HG03442 (cell line): ENCODE measurements at regions not wholly inside any gene's neighbourhood (a gene's known extent, or its start where the extent isn't known, plus 50 kb on each side); places are given as distances from the start of the nearest gene placed in this dataset.

Experiments used
- ATAC-seq: cut with Tn5 transposase; IDR thresholded peaks from one replicate; pipeline ENCODE4 v1.9.1; 2021; ENCODE audit warnings: mild to moderate bottlenecking, moderate library complexity; ENCODE audit not compliant: unreplicated experiment

GRCh38 chr2:65522922-65523321, 90.5 kb upstream of the SPRED2 start:
- no peak for ATAC-seq

- ATAC-seq: no peak
Measured at GRCh38 chr2:65518751-65519150, 86.4 kb upstream of the SPRED2 start.

- ATAC-seq: no peak
Measured at GRCh38 chr2:65514555-65515195, 82.3 kb upstream of the SPRED2 start.

- no peak for ATAC-seq
Measured at GRCh38 chr2:65512783-65513182, 80.4 kb upstream of the SPRED2 start.

DNA sequence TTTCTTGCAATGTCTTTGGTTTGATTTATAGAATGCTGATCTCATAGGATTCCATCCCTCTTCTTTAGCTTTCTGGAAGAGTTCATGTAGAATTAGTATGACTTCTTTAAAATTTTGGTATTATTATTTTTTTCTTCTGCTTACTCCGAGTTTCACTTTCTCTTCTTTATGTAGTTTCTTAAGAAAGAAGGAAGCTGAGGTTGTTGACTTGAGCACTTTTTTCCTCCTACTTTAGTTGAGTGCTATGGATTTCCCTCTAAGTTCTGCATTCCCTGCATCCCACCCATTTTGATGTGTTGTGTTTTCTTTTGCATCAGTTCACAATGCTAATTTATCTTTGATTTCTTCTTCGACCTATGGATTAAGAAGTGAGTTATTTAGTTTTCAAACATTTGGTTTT, 78.9 kb upstream of the SPRED2 start:
- ATAC-seq: no peak

DNA sequence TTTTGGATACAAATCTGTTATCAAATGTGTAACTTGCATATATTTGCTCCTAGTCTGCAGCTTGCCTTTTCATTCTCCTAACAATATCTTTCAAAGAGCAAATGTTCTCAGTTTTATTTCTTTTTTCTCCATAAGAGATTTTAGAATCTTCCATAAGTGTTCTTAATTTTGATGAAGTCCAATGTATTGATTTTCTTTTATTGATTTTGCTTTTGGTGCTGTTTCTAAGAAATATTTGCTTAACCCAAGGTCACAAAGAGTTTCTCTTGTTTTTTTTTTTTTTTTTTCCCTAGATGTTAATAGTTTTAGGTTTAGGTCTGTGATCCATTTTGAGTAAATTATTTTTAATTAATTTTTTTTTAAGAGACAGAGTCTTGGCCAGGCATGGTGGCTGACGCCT, 75.8 kb upstream of the SPRED2 start:
- no peak for ATAC-seq

- no peak for ATAC-seq
Measured at GRCh38 chr2:65507102-65508069, 75.0 kb upstream of the SPRED2 start.

GRCh38 chr2:65504814-65505697, 72.7 kb upstream of the SPRED2 start:
- no peak for ATAC-seq

GRCh38 chr2:65504201-65504600, 71.8 kb upstream of the SPRED2 start:
- ATAC-seq: no peak

GRCh38 chr2:65503746-65504145, 71.3 kb upstream of the SPRED2 start:
- ATAC-seq: no peak

- no peak for ATAC-seq
Measured at GRCh38 chr2:65501836-65502235, 69.4 kb upstream of the SPRED2 start.

DNA sequence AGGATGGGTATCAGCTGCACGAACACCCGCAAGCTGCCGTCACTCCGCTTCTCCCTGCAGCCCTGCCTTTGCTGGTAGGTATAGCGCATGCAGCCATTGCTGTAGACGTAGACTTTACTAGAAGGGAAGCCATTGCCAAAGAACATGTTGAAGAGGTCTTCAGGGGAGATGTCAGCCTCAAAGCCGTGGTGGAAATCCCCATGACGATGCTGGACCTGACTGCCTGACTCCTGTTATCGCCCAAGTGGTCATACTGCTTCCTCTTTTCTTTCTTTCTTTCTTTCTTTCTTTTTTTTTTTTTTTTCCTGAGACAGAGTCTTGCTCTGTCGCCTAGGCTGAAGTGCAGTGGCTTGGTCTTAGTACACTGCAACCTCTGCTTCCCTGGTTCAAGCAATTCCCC, 68.7 kb upstream of the SPRED2 start:
- ATAC-seq: no peak

DNA sequence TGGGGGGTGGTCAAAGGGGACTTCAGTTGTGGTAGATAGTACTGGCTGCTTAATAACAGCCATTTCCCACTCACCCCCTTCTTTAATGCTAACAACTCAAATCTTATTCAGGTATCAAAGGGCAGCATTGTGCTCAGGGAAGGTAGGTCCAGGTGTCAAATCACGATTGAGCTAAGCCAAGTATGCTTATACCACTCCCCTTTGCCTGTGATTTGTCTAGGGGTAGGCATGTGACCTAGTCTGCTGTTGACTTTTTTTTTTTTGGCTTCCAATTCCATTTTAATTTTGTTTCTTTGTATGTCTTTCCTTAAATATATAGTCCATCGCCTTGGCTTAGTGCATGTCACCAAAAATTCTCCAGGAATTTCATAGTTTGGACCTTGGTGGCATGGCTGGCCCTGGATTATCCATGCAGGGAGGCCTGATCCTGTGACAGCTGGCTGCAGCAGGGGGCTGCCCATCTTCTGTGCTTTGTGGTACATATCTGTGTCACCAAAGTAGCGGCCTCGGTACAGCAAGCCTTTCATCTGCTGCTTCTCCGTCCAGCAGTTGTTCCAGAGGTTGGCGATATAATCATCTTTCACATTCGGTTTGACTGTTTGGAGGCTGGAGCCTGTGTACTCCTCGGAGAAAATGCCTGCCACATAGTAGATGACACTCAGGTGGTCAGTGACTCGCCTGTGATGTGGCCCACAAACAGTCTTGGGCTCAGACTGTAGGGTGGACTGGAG, 68.1 kb upstream of the SPRED2 start:
- ATAC-seq: no peak

GRCh38 chr2:65499216-65499615, 66.8 kb upstream of the SPRED2 start:
- ATAC-seq: no peak

GRCh38 chr2:65498396-65498795, 66.0 kb upstream of the SPRED2 start:
- no peak for ATAC-seq

DNA sequence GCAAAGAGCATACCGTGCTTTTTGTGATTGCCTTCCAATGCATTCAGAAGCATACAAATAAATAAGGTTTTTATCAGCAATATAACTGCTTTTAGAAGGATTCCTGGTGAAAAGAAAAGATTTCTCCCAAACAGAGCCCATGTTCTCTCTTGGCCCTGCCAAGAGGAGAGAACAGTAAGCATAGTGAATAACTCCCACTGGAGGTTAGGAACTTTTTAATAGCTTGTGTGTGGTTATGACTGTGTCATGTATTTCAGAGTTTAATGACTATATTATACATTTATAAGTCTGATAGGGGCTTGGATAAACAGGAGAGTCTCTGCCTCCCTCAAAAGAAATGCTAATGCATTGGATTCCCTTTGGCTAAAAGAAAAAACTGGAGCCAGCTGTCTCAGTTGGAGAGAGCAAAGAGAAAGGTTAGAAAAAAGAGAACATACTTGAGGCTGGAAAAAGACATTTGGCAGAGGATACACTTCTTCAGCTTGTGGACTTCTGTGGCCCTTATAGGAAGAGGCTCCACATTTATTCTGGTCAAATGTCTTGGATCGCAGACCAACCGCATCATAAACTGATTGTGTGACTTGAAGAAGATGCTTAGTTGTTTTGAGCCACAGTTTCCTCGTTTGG, 63.0 kb upstream of the SPRED2 start:
- ATAC-seq: no peak

DNA sequence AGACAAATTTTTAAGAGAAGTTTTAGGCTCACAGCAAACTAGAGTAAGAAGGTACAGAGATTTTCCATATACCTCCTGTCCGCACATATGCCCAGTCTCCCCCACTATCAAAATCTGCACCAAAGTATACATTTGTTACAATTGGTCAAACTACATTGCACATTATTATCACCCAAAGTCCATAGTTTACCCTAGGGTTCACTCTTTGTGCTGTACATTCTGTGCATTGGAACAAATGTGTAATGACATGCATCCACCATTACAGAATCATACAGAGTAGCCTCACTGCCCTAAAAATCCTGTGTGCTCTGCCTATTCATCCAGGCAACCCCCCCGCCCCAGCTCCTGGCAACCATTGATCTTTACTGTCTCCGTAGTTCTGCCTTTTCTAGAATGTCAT, 61.7 kb upstream of the SPRED2 start:
- no peak for ATAC-seq

- no peak for ATAC-seq
Measured at GRCh38 chr2:65491381-65491905, 59.0 kb upstream of the SPRED2 start.

DNA sequence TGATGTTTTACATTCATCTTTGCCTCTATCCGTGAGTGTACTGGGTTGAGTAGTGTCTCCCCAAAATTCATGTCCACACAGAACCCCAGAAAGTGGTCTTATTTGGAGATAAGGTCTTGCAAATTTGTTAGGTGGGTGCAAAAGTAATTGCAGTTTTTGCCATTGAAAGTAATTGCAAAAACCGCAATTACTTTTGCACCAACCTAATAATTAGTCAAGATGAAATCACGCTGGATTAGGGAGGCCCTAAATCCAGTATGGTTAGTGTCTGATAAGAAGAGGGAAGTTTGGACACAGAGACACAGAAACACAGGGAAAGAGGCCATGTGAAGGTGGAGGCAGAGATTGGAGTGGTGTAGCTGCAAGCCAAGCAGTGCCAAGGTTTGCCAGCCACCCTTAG, 57.8 kb upstream of the SPRED2 start:
- no peak for ATAC-seq

DNA sequence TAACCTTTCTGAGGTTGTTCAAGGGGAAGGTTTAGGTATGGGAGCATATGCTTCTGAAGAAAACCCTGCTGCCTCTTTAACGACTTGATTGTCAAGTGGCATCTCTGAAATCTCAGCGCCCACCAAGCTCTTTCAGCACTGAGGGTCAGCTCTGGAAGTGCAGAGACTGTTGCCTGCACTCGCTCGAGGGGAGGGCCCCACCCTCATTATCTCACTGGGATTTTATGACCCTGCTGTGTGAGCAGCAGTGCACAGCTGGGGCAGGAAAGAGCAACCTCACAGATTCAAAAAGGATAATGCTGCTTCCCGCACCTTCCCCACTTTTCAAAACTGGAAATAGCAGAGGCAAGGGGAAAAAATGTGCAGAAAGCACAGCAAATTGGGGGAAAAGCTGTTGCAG, 56.9 kb upstream of the SPRED2 start:
- ATAC-seq: no peak
